A549 (cell line): ENCODE measurements at regions not wholly inside any gene's neighbourhood (a gene's known extent, or its start where the extent isn't known, plus 50 kb on each side); places are given as distances from the start of the nearest gene placed in this dataset.

Source experiments
- CHD2 ChIP-seq: fragments of 150-350 bp; IDR thresholded peaks from 2 replicates; pipeline ENCODE4 v1.6.1; 2014; ENCODE audit warnings: low read length; ENCODE audit not compliant: partially characterized antibody
- ZC3H11A ChIP-seq: fragments of 450-650 bp; IDR thresholded peaks from 2 replicates; pipeline ENCODE4 v1.6.1; 2014; ENCODE audit warnings: antibody characterized with exemption, mild to moderate bottlenecking

- TF ChIP-seq CHD2 (no peak), ZC3H11A (no peak)
These were observed 997.4 kb downstream of the BCL11B start for GRCh38 chr14:98274596-98274995.
